IMR-90 (cell line): ENCODE measurements at regions not wholly inside any gene's neighbourhood (a gene's known extent, or its start where the extent isn't known, plus 50 kb on each side); places are given as distances from the start of the nearest gene placed in this dataset.

Experiments
- ATAC-seq: fragments of 200-7000 bp; cut with Tn5 transposase; 2 replicates; pipeline ENCODE4 v1.9.1; 2020; ENCODE audit warnings: low read depth, mild to moderate bottlenecking, moderate library complexity
- BruUV-seq: library from RNA; stranded (reverse); fragments of 400-500 nt; replicated peaks from 2 replicates; lab custom pipeline; 2021; lab: Mats Ljungman, UMichigan
- CTCF ChIA-PET: fragments of 300-600 bp; formaldehyde crosslinking; extraction: SDS; loops from one replicate; lab custom pipeline; 2021; ENCODE audit warnings: antibody characterized with exemption; lab: Yijun Ruan, JAX
- POLR2A ChIA-PET: fragments of 300-600 bp; sonication (Branson Sonifier 250); formaldehyde crosslinking; loops from one replicate; lab custom pipeline; 2022; ENCODE audit warnings: antibody characterized with exemption; ENCODE audit not compliant: unreplicated experiment; lab: Charles Lee
- DNase-seq: peaks from one replicate; pipeline ENCODE4 v3.0.0; 2013
- H2AFZ ChIP-seq: replicated peaks from 2 replicates; pipeline ENCODE3; 2013; ENCODE audit warnings: low read length, mild to moderate bottlenecking; ENCODE audit not compliant: poor library complexity
- H2AK5ac ChIP-seq: 2 replicates; pipeline ENCODE4 v1.6.1; 2013; ENCODE audit warnings: low read depth, low read length, inconsistent platforms
- H2AK9ac ChIP-seq: replicated peaks from 2 replicates; pipeline ENCODE3; 2013; ENCODE audit warnings: mild to moderate bottlenecking, low read depth, low read length, moderate library complexity; ENCODE audit not compliant: poor library complexity
- H2BK120ac ChIP-seq: 2 replicates; pipeline ENCODE4 v1.6.1; 2013; ENCODE audit warnings: low read depth, low read length, inconsistent platforms
- H2BK15ac ChIP-seq: 3 replicates; pipeline ENCODE4 v1.6.1; 2013; ENCODE audit warnings: low read depth, low read length, inconsistent platforms
- H2BK20ac ChIP-seq: 2 replicates; pipeline ENCODE4 v1.6.1; 2013; ENCODE audit warnings: low read depth, mild to moderate bottlenecking, inconsistent platforms, low read length, moderate library complexity
- H2BK5ac ChIP-seq: 2 replicates; pipeline ENCODE4 v1.6.1; 2013; ENCODE audit warnings: mild to moderate bottlenecking, low read depth, low read length, inconsistent platforms; ENCODE audit not compliant: poor library complexity, severe bottlenecking
- H3K14ac ChIP-seq: replicated peaks from 2 replicates; pipeline ENCODE4 v1.6.1; 2013; ENCODE audit warnings: low read depth, low read length, inconsistent platforms
- H3K18ac ChIP-seq: 2 replicates; pipeline ENCODE4 v1.6.1; 2013; ENCODE audit warnings: low read depth, low read length, control low read depth
- H3K23ac ChIP-seq: 2 replicates; pipeline ENCODE4 v1.6.1; 2013; ENCODE audit warnings: low read depth, low read length, inconsistent platforms
- H3K27ac ChIP-seq: 2 replicates; pipeline ENCODE4 v1.5.1; 2013; ENCODE audit warnings: mild to moderate bottlenecking, control low read depth, low read length; ENCODE audit not compliant: insufficient read depth
- H3K27me3 ChIP-seq: 2 replicates; pipeline ENCODE4 v1.6.1; 2013; ENCODE audit warnings: low read length; ENCODE audit not compliant: control insufficient read depth, insufficient read depth
- H3K36me3 ChIP-seq: 2 replicates; pipeline ENCODE4 v1.6.1; 2013; ENCODE audit warnings: low read length, mixed read lengths; ENCODE audit not compliant: control insufficient read depth, insufficient read depth
- H3K4ac ChIP-seq: 2 replicates; pipeline ENCODE4 v1.6.1; 2013; ENCODE audit warnings: low read depth, low read length, inconsistent platforms
- H3K4me1 ChIP-seq: 2 replicates; pipeline ENCODE4 v1.6.1; 2013; ENCODE audit warnings: low read length, mixed read lengths; ENCODE audit not compliant: control insufficient read depth, insufficient read depth
- H3K4me2 ChIP-seq: 2 replicates; pipeline ENCODE4 v1.6.1; 2013; ENCODE audit warnings: low read depth, mild to moderate bottlenecking, control low read depth, low read length, moderate library complexity
- H3K4me3 ChIP-seq: 2 replicates; pipeline ENCODE4 v1.5.1; 2013; ENCODE audit warnings: low read depth, mild to moderate bottlenecking, control low read depth, low read length, moderate library complexity; ENCODE audit not compliant: insufficient read depth
- H3K56ac ChIP-seq: 2 replicates; pipeline ENCODE4 v1.6.1; 2013; ENCODE audit warnings: low read length, inconsistent platforms; ENCODE audit not compliant: insufficient read depth; ENCODE audit errors: extremely low read depth
- H3K79me1 ChIP-seq, 2 experiments: 2 replicates each; pipeline ENCODE4 v1.6.1; 2013; ENCODE audit warnings: low read length in 2 of 2, inconsistent platforms in 1 of 2, low read depth in 1 of 2
- H3K9ac ChIP-seq: 2 replicates; pipeline ENCODE4 v1.6.1; 2013; ENCODE audit warnings: low read depth, low read length, control low read depth
- H3K9me1 ChIP-seq: 2 replicates; pipeline ENCODE4 v1.6.1; 2013; ENCODE audit warnings: low read length, inconsistent platforms; ENCODE audit not compliant: insufficient read depth
- H3K9me3 ChIP-seq: 2 replicates; pipeline ENCODE4 v1.6.1; 2013; ENCODE audit warnings: low read length; ENCODE audit not compliant: control insufficient read depth, insufficient read depth
- H4K20me1 ChIP-seq: 2 replicates; pipeline ENCODE4 v1.6.1; 2013; ENCODE audit warnings: low read length, inconsistent platforms; ENCODE audit not compliant: insufficient read depth
- H4K5ac ChIP-seq: 2 replicates; pipeline ENCODE4 v1.6.1; 2013; ENCODE audit warnings: mild to moderate bottlenecking, low read depth, low read length, control low read depth
- H4K8ac ChIP-seq, 2 experiments: 2 replicates each; pipeline ENCODE4 v1.6.1; 2013; ENCODE audit warnings: low read depth in 2 of 2, low read length in 2 of 2, control low read depth in 1 of 2, inconsistent platforms in 1 of 2
- H4K91ac ChIP-seq: 2 replicates; pipeline ENCODE4 v1.6.1; 2013; ENCODE audit warnings: low read depth, low read length, inconsistent platforms; ENCODE audit not compliant: insufficient read depth
- BHLHE40 ChIP-seq: fragments of 150-350 bp; IDR thresholded peaks from 2 replicates; pipeline ENCODE4 v1.6.1; 2016; ENCODE audit warnings: mild to moderate bottlenecking, low read depth, low read length
- CEBPB ChIP-seq: IDR thresholded peaks from 2 replicates; pipeline ENCODE4 v1.6.1; 2012; ENCODE audit warnings: low read depth, low read length, improper control_type of control experiment
- CHD1 ChIP-seq: IDR thresholded peaks from 2 replicates; pipeline ENCODE4 v1.6.1; 2012; ENCODE audit warnings: low read depth, low read length, improper control_type of control experiment
- CTCF ChIP-seq: conservative IDR thresholded peaks from 2 replicates; pipeline ENCODE4 v1.5.1; 2012; ENCODE audit warnings: mild to moderate bottlenecking, low read depth, low read length, improper control_type of control experiment
- FOS ChIP-seq: fragments of 150-350 bp; IDR thresholded peaks from 2 replicates; pipeline ENCODE4 v1.6.1; 2016; ENCODE audit warnings: low read depth, low read length
- MAFK ChIP-seq: IDR thresholded peaks from 2 replicates; pipeline ENCODE4 v1.6.1; 2012; ENCODE audit warnings: low read depth, low read length, improper control_type of control experiment
- MAZ ChIP-seq: IDR thresholded peaks from 2 replicates; pipeline ENCODE4 v1.6.1; 2012; ENCODE audit warnings: low read depth, mild to moderate bottlenecking, low read length, improper control_type of control experiment, moderate library complexity, borderline replicate concordance
- MXI1 ChIP-seq: IDR thresholded peaks from 2 replicates; pipeline ENCODE4 v1.6.1; 2012; ENCODE audit warnings: low read depth, mild to moderate bottlenecking, low read length, moderate library complexity, borderline replicate concordance
- NFE2L2 ChIP-seq: fragments of 150-350 bp; IDR thresholded peaks from 2 replicates; pipeline ENCODE4 v1.6.1; 2016; ENCODE audit warnings: low read depth, mild to moderate bottlenecking, low read length
- POLR2A ChIP-seq: IDR thresholded peaks from 2 replicates; pipeline ENCODE4 v1.6.1; 2012; ENCODE audit warnings: mild to moderate bottlenecking, low read depth, low read length
- RAD21 ChIP-seq: IDR thresholded peaks from 2 replicates; pipeline ENCODE4 v1.6.1; 2012; ENCODE audit warnings: low read length, improper control_type of control experiment
- RCOR1 ChIP-seq: IDR thresholded peaks from 2 replicates; pipeline ENCODE4 v1.6.1; 2012; ENCODE audit warnings: mild to moderate bottlenecking, low read length, improper control_type of control experiment; ENCODE audit not compliant: insufficient replicate concordance
- RFX5 ChIP-seq: IDR thresholded peaks from 2 replicates; pipeline ENCODE4 v1.8.0; 2012; ENCODE audit warnings: low read depth, mild to moderate bottlenecking, low read length, moderate library complexity
- SMC3 ChIP-seq: fragments of 150-350 bp; IDR thresholded peaks from 2 replicates; pipeline ENCODE4 v1.6.1; 2016; ENCODE audit warnings: low read depth, mild to moderate bottlenecking, antibody characterized with exemption, low read length, moderate library complexity
- WGBS, 2 experiments: methylation state at CpG; one replicate each; pipeline versions ENCODE4 v1.1.5 to v1.1.7; 2013; ENCODE audit warnings: missing lambda C conversion rate in 2 of 2; ENCODE audit not compliant: insufficient read length in 1 of 2; ENCODE audit errors: extremely low coverage in 2 of 2; 5-methylcytosine and 5-hydroxymethylcytosine counted together
- dilution Hi-C: fragments of 300-500 bp; cut with HindIII; formaldehyde crosslinking; loops from one replicate; pipeline ENCODE4 v1.14.3; 2018; ENCODE audit warnings: low sequenced_read_pairs; ENCODE audit not compliant: unreplicated experiment
- in situ Hi-C: fragments of 300-500 bp; cut with MboI; formaldehyde crosslinking; loops from 3 replicates; pipeline ENCODE4 v1.14.3; 2019; ENCODE audit warnings: low sequenced_read_pairs, inconsistent platforms, mixed read lengths
- intact Hi-C: fragments of 100-400 bp; cut with micrococcal nuclease; formaldehyde crosslinking; loops from 2 replicates; pipeline ENCODE4 v1.10.0; 2022
- TF ChIP-seq, protein P1 (sequence below): fragments of 150-350 bp; IDR thresholded peaks from 2 replicates; pipeline ENCODE4 v1.6.1; 2017; ENCODE audit warnings: mild to moderate bottlenecking, antibody characterized with exemption, low read length, low read depth
- TF ChIP-seq, protein P2 (sequence below): fragments of 150-350 bp; IDR thresholded peaks from 2 replicates; pipeline ENCODE4 v1.6.1; 2016; ENCODE audit warnings: low read depth, mild to moderate bottlenecking, low read length, moderate library complexity, borderline replicate concordance

DNA sequence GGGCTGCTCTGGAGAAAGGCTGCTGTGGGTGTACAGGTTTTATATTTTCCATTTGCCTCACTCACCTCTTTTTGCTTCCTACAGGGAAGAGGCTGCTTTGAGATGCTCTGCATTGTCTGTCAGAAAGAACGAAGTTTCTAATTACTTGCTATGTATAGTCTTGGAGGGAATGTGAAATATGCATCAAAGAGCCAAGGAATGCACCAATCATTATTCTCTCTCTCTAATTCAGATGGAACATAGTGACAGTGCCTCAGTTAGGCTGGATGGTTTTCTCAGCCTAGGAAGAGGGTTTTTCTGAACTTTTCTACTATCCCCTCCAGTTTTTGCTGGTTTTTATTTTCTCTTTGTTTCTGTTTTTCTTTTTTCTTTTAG lies 106.8 kb upstream of the SLC4A4 start:
- peaks cover 2% of the 10 kb centered on the region for H3K36me3 ChIP-seq
- peak overlapping the region; percentile 34; the same call in 1 of the 2 replicates for H4K91ac ChIP-seq
- H3K79me1 ChIP-seq = peaks cover 25 to 82% of the 10 kb centered on the region in 2 experiments
- TF ChIP-seq CEBPB = no peak
- no peak for TF ChIP-seq POLR2A
- TF ChIP-seq MAFK = no peak
- TF ChIP-seq RAD21 = no peak
- no peak for TF ChIP-seq MXI1
- TF ChIP-seq, protein P1, sequence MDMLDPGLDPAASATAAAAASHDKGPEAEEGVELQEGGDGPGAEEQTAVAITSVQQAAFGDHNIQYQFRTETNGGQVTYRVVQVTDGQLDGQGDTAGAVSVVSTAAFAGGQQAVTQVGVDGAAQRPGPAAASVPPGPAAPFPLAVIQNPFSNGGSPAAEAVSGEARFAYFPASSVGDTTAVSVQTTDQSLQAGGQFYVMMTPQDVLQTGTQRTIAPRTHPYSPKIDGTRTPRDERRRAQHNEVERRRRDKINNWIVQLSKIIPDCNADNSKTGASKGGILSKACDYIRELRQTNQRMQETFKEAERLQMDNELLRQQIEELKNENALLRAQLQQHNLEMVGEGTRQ = no peak
- TF ChIP-seq RFX5 = no peak
- no peak for TF ChIP-seq CTCF
- no peak for TF ChIP-seq CHD1
- TF ChIP-seq RCOR1 = no peak
- no peak for TF ChIP-seq MAZ
- no peak for TF ChIP-seq NFE2L2
- no peak for TF ChIP-seq SMC3
- TF ChIP-seq, protein P2, sequence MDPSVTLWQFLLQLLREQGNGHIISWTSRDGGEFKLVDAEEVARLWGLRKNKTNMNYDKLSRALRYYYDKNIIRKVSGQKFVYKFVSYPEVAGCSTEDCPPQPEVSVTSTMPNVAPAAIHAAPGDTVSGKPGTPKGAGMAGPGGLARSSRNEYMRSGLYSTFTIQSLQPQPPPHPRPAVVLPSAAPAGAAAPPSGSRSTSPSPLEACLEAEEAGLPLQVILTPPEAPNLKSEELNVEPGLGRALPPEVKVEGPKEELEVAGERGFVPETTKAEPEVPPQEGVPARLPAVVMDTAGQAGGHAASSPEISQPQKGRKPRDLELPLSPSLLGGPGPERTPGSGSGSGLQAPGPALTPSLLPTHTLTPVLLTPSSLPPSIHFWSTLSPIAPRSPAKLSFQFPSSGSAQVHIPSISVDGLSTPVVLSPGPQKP = no peak
- TF ChIP-seq FOS = no peak
- TF ChIP-seq BHLHE40 = no peak
- H3K18ac ChIP-seq = peak overlapping the region; percentile 25; the same call in 1 of the 2 replicates
- no peak overlapping the region for H3K4me3 ChIP-seq
- no TSS peak for BruUV-seq
- intact Hi-C loops (loop anchor here (5.0 kb wide), 1 partner anchor 145 kb away; no protein-coding TSS in a partner anchor), dilution Hi-C loops (no loop called here), in situ Hi-C loops (no loop called here)
- H3K9ac ChIP-seq = no peak overlapping the region; the same call in 1 of the 2 replicates
- H2BK5ac ChIP-seq = peak overlapping the region; percentile 2
- peak; percentile 19 for DNase-seq
- H3K4me2 ChIP-seq = peak overlapping the region; percentile 43; the same call in 1 of the 2 replicates
- peaks cover 20% of the 10 kb centered on the region; the same call in 1 of the 2 replicates for H4K20me1 ChIP-seq
- peak; percentile 18 for ATAC-seq
- H3K56ac ChIP-seq = no peak overlapping the region
- ChIA-PET POLR2A (no interaction called here), CTCF (interaction anchor here (0.5 to 1.4 kb wide), 2 partner anchors 174 to 321 kb away, joined by 3 to 5 read pairs; no protein-coding TSS in a partner anchor)
- H2BK20ac ChIP-seq = no peak overlapping the region
- H3K14ac ChIP-seq = no peak overlapping the region
- 0 out of 2 replicates have a peak overlapping the region, but pooled peaks have one; percentile 45 for H2BK120ac ChIP-seq
- peak overlapping the region; percentile 60; the same call in 1 of the 2 replicates for H3K4ac ChIP-seq
- peaks cover 24% of the 10 kb centered on the region for H3K9me1 ChIP-seq
- H3K9me3 ChIP-seq = no peaks in the 10 kb centered on the region
- H3K23ac ChIP-seq = 0 out of 2 replicates have a peak overlapping the region, but pooled peaks have one; percentile 1
- H3K27ac ChIP-seq = no peak overlapping the region
- no peak overlapping the region for H2AK9ac ChIP-seq
- H3K4me1 ChIP-seq = peaks cover 26% of the 10 kb centered on the region
- H2AK5ac ChIP-seq = no peak overlapping the region
- peak overlapping the region; percentile 10 to 38; a peak in 1 of 4 replicates for H4K8ac ChIP-seq
- H3K27me3 ChIP-seq = no peaks in the 10 kb centered on the region
- no peak overlapping the region for H4K5ac ChIP-seq
- H2AFZ ChIP-seq = no peak overlapping the region
- WGBS, 2 experiments = no CpG with 5 or more reads among the region's 1 CpG
- H2BK15ac ChIP-seq = peak overlapping the region; percentile 7; the same call in 2 of the 3 replicates
